Lower lobe of right lung (tissue), 2 donors: ENCODE measurements at regions not wholly inside any gene's neighbourhood (a gene's known extent, or its start where the extent isn't known, plus 50 kb on each side); places are given as distances from the start of the nearest gene placed in this dataset.

Experiments
- ATAC-seq, 2 donors: fragments of 200-7000 bp; cut with Tn5 transposase; one replicate each; pipeline ENCODE4 v1.9.1; 2020 to 2022; ENCODE audit warnings: mild to moderate bottlenecking in 2 of 2, moderate library complexity in 2 of 2
- DNase-seq: peaks from one replicate; pipeline ENCODE4 v3.0.0-alpha.2; 2020
- H3K27ac ChIP-seq: fragments of 200-600 bp; one replicate; pipeline ENCODE4 v1.8.0; 2022
- H3K27me3 ChIP-seq: fragments of 200-600 bp; one replicate; pipeline ENCODE4 v1.8.0; 2022; ENCODE audit warnings: low read depth
- H3K36me3 ChIP-seq: fragments of 200-600 bp; one replicate; pipeline ENCODE4 v1.8.0; 2022; ENCODE audit warnings: mild to moderate bottlenecking
- H3K4me1 ChIP-seq: fragments of 200-600 bp; one replicate; pipeline ENCODE4 v1.8.0; 2022
- H3K4me3 ChIP-seq: fragments of 200-600 bp; one replicate; pipeline ENCODE4 v1.8.0; 2022; ENCODE audit warnings: mild to moderate bottlenecking
- H3K9me3 ChIP-seq: fragments of 200-600 bp; one replicate; pipeline ENCODE4 v1.8.0; 2022
- CTCF ChIP-seq: fragments of 200-600 bp; IDR thresholded peaks from one replicate; pipeline ENCODE4 v1.8.0; 2022; ENCODE audit warnings: antibody characterized with exemption, mild to moderate bottlenecking
- intact Hi-C: fragments of 100-400 bp; cut with DNase I; formaldehyde crosslinking; loops from one replicate; pipeline ENCODE4 v1.11.0; 2022
- donor health status: DM: no; HTN: yes; CAD: no; lungs with severe emphysema.

- no peak for TF ChIP-seq CTCF
- DNase-seq (no peak), ATAC-seq (no peak)
- Histone ChIP-seq H3K27ac (no peak overlapping the region), H3K4me1 (no peaks in the 10 kb centered on the region), H3K36me3 (no peaks in the 10 kb centered on the region), H3K4me3 (no peak overlapping the region), H3K27me3 (no peaks in the 10 kb centered on the region), H3K9me3 (no peaks in the 10 kb centered on the region)
- intact Hi-C loops: no loop called here
Observed at GRCh38 chr2:147488472-147488871, 356.4 kb upstream of the ACVR2A start.

GRCh38 chr2:147487978-147488289, 356.9 kb upstream of the ACVR2A start:
- ATAC-seq: no peak
- TF ChIP-seq CTCF: no peak
- H3K4me3 ChIP-seq: no peak overlapping the region

DNA sequence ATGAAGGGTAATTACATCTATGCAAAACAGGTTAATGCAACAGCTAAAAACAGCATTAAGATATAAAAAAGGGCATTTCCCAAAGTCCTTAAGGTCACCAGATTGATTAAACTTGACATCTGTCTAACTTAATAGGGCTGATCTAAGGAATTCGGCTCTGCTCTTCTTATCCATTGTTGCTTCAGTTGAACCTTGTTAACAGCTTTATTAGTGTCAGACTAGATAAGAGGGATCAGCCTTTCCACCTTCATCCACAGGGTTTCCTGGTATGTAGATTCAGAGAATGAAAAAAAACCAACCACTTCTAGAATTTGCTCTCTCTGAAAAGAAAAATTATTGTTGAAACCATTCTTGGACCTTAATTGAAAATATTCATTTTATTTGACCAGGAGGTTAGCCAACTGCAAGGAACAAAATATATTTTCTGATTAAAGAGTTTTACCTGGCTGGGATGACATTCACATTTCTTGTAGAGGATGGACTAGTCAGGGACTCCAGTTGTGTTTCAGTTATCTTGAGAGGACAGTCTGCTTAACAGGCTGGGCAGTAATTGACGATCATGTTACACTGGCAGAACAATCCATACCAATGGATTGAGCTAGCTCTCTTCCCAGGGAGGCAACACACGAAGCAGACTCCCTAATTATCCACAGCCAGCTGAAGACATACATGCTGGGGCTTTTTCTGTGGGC, 357.4 kb upstream of the ACVR2A start:
- no peak overlapping the region for H3K27ac ChIP-seq
- no peaks in the 10 kb centered on the region for H3K36me3 ChIP-seq
- ATAC-seq (no peak), DNase-seq (no peak)
- no peak overlapping the region for H3K4me3 ChIP-seq
- no peaks in the 10 kb centered on the region for H3K27me3 ChIP-seq
- intact Hi-C loops: no loop called here
- TF ChIP-seq CTCF: no peak
- H3K4me1 ChIP-seq: no peaks in the 10 kb centered on the region
- no peaks in the 10 kb centered on the region for H3K9me3 ChIP-seq

More at GRCh38 chr2:147487978-147488289, 356.9 kb upstream of the ACVR2A start:
- Histone ChIP-seq H3K27me3 (no peaks in the 10 kb centered on the region), H3K36me3 (no peaks in the 10 kb centered on the region), H3K9me3 (no peaks in the 10 kb centered on the region), H3K27ac (no peak overlapping the region), H3K4me1 (no peaks in the 10 kb centered on the region)
- intact Hi-C loops: no loop called here
- DNase-seq: no peak

DNA sequence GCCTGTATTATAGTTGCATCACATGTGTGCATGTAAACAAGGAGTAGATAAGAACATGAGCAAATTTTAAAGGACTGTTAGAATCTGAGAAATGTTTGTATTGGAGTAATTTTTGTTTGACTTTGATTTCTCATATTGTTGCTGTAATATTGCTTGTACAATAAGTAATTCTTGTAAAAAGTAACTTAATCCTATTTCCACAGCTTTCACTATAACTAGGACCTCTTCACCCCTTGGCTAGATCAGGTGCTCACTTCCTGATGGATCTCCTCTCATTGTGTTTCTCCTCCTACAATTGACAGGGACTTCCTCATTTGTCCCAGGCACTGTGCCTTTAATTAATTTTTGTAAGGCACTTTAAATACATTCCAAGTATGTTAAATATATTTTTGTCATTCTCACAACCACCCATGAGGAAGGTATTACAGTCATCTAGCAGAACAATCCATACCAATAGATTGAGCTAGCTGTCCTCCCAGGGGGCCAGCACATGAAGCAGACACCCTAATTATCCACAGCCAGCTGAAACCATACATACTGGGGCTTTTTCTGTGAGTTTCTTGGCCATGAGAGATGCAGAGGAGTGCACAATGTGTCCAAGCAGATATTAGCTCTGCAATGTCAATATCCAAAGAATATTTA, 359.5 kb upstream of the ACVR2A start:
- TF ChIP-seq CTCF: no peak
- Histone ChIP-seq H3K4me1 (no peaks in the 10 kb centered on the region), H3K27ac (no peak overlapping the region), H3K36me3 (no peaks in the 10 kb centered on the region), H3K27me3 (no peaks in the 10 kb centered on the region), H3K4me3 (no peak overlapping the region), H3K9me3 (no peaks in the 10 kb centered on the region)
- intact Hi-C loops: no loop called here
- ATAC-seq (no peak), DNase-seq (no peak)

DNA sequence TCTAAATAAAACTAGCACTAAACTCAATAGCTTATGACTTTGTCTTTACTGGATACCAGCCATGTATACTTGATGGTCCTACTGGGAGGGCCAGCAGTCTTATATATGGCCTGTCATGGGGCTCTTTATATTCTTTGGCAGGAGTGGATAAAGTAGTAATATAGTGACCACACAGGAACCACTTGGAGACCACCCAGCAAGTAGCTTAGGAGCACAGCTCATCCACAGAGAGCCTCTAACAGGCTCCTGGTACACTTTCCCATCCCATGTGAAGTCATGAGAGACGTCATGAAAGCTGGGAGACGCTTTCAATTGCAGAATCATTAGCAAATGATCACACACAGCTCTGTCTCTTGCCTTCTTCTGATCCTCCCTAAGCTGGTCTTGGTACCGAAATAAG, 360.9 kb upstream of the ACVR2A start:
- no peaks in the 10 kb centered on the region for H3K36me3 ChIP-seq

More for the DNA sequence above, 360.9 kb upstream of the ACVR2A start:
- Histone ChIP-seq H3K4me1 (no peaks in the 10 kb centered on the region), H3K27ac (no peak overlapping the region), H3K27me3 (no peaks in the 10 kb centered on the region), H3K9me3 (no peaks in the 10 kb centered on the region), H3K4me3 (no peak overlapping the region)
- intact Hi-C loops: no loop called here
- no peak for ATAC-seq
- no peak for DNase-seq
- no peak for TF ChIP-seq CTCF
